OCI-LY3 (cell line): ENCODE measurements at regions not wholly inside any gene's neighbourhood (a gene's known extent, or its start where the extent isn't known, plus 50 kb on each side); places are given as distances from the start of the nearest gene placed in this dataset.

ENCODE experiments used
- CTCF ChIP-seq: fragments of 200-600, 300-600 bp; sonication (generic); IDR thresholded peaks from 2 replicates; pipeline ENCODE4 v1.5.1; 2014; ENCODE audit warnings: antibody characterized with exemption, low read length, low read depth
- EZH2phosphoT487 ChIP-seq: fragments of 200-600 bp; shearing (Covaris generic); IDR thresholded peaks from 2 replicates; pipeline ENCODE4 v1.6.1; 2018; ENCODE audit warnings: antibody characterized with exemption, mixed run types, low read depth

- TF ChIP-seq CTCF: no peak
- no peak for TF ChIP-seq EZH2phosphoT487
Measured at GRCh38 chr20:60631585-60632287, 620.3 kb upstream of the CDH4 start.
